Transverse colon (tissue), 4 donors: ENCODE measurements at regions not wholly inside any gene's neighbourhood (a gene's known extent, or its start where the extent isn't known, plus 50 kb on each side); places are given as distances from the start of the nearest gene placed in this dataset.

Source experiments
- DNase-seq: peaks from one replicate; pipeline ENCODE4 v3.0.0-alpha.2; 2019
- H3K27ac ChIP-seq, 4 donors: fragments of 200-600 bp; sonication (generic); 2 replicates each; pipeline ENCODE4 v1.5.1; 2016 to 2018; ENCODE audit warnings: inconsistent platforms in 4 of 4
- H3K27me3 ChIP-seq: fragments of 200-600 bp; sonication (generic); 2 replicates; pipeline ENCODE4 v1.5.1; 2017; ENCODE audit warnings: inconsistent platforms
- H3K36me3 ChIP-seq, 4 donors: fragments of 200-600 bp; sonication (generic); 2 replicates each; pipeline ENCODE4 v1.5.1; 2017 to 2019; ENCODE audit warnings: inconsistent platforms in 4 of 4
- H3K4me1 ChIP-seq, 4 donors: fragments of 200-600 bp; sonication (generic); 2 replicates each; pipeline ENCODE4 v1.5.1; 2017 to 2020; ENCODE audit warnings: inconsistent platforms in 4 of 4
- H3K4me3 ChIP-seq, 4 donors: fragments of 200-600 bp; sonication (generic); 1 replicate in 1 of 4; 2 replicates in 3 of 4; pipeline versions ENCODE4 v1.5.1 to v1.6.1; 2017 to 2019; ENCODE audit warnings: inconsistent platforms in 4 of 4
- H3K9me3 ChIP-seq, 2 donors: fragments of 200-600 bp; sonication (generic); 2 replicates each; pipeline ENCODE4 v1.5.1; 2017 to 2019; ENCODE audit warnings: inconsistent platforms in 2 of 2
- EP300 ChIP-seq: sonication (generic); formaldehyde crosslinking; IDR thresholded peaks from one replicate; pipeline ENCODE4 v1.6.1; 2017; ENCODE audit warnings: antibody characterized with exemption, low read depth
- POLR2A ChIP-seq: fragments of 450-650 bp; IDR thresholded peaks from one replicate; pipeline ENCODE4 v1.6.1; 2016; ENCODE audit warnings: antibody characterized with exemption, mild to moderate bottlenecking, moderate library complexity
- POLR2AphosphoS5 ChIP-seq, 3 donors: sonication (generic); formaldehyde crosslinking; IDR thresholded peaks; one replicate each; pipeline ENCODE4 v1.6.1; 2016; ENCODE audit warnings: antibody characterized with exemption in 3 of 3
- WGBS, 2 donors: methylation state at CpG; one replicate each; pipeline ENCODE4 v1.1.5; 2018; ENCODE audit warnings: low coverage in 1 of 2; 5-methylcytosine and 5-hydroxymethylcytosine counted together
- in situ Hi-C, 4 donors: fragments of 200-750 bp; cut with MboI; loops; one replicate each; pipeline versions ENCODE4 v1.15.0 to v1.15.1; 2017; ENCODE audit warnings: low sequenced_read_pairs in 3 of 4, low pct_ligation_motif_present in 1 of 4, low pct_unique_long_range_greater_than_20kb in 1 of 4
- intact Hi-C: fragments of 100-400 bp; cut with DNase I; formaldehyde crosslinking; loops from one replicate; pipeline ENCODE4 v1.15.1; 2023; ENCODE audit warnings: low total_unique reads
- TF ChIP-seq, protein P1 (sequence below), 5 experiments: fragments of 200-600 bp in 3 of 5; fragments of 450-650 bp in 2 of 5; sonication (generic) in 3 of 5; IDR thresholded peaks; 1 replicate in 2 of 5; 2 replicates in 3 of 5; pipeline ENCODE4 v1.5.1; 2016 to 2017; ENCODE audit warnings: antibody characterized with exemption in 5 of 5, inconsistent platforms in 3 of 5, mild to moderate bottlenecking in 2 of 5, moderate library complexity in 1 of 5

DNA sequence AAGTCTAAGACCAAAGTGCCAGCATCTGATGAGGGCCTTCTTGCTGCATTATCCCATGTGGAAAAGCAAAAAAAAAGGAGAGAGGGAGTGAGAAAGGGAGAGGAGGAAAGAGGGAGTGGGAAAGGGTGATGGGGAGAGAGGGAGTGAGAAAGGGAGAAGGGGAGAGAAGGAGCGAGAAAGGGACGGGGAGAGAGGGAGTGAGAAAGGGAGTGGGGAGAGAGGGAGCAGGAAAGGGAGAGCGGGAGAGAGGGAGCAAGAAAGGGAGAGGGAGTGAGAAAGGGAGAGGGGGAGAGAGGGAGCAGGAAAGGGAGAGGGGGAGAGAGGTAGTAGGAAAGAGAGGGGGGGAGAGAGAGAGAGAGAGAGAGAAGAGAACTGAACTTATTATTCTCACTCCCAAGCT lies 241.1 kb upstream of the RIMS1 start:
- Histone ChIP-seq H3K36me3 (no peaks in the 10 kb centered on the region), H3K27ac (no peak overlapping the region), H3K27me3 (no peaks in the 10 kb centered on the region), H3K4me1 (no peaks in the 10 kb centered on the region), H3K4me3 (no peak overlapping the region), H3K9me3 (no peaks in the 10 kb centered on the region)
- WGBS, 2 donors, result 94 to 98% methylated on average over 3 of the region's 3 CpGs
- intact Hi-C loops (no loop called here), in situ Hi-C loops (no loop called here)
- no peak for DNase-seq
- TF ChIP-seq, protein P1, sequence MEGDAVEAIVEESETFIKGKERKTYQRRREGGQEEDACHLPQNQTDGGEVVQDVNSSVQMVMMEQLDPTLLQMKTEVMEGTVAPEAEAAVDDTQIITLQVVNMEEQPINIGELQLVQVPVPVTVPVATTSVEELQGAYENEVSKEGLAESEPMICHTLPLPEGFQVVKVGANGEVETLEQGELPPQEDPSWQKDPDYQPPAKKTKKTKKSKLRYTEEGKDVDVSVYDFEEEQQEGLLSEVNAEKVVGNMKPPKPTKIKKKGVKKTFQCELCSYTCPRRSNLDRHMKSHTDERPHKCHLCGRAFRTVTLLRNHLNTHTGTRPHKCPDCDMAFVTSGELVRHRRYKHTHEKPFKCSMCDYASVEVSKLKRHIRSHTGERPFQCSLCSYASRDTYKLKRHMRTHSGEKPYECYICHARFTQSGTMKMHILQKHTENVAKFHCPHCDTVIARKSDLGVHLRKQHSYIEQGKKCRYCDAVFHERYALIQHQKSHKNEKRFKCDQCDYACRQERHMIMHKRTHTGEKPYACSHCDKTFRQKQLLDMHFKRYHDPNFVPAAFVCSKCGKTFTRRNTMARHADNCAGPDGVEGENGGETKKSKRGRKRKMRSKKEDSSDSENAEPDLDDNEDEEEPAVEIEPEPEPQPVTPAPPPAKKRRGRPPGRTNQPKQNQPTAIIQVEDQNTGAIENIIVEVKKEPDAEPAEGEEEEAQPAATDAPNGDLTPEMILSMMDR (IDR thresholded peaks at IDR 0.05), result no peak
- TF ChIP-seq POLR2A (no peak), EP300 (no peak), POLR2AphosphoS5 (IDR thresholded peaks at IDR 0.05) (no peak)

DNA sequence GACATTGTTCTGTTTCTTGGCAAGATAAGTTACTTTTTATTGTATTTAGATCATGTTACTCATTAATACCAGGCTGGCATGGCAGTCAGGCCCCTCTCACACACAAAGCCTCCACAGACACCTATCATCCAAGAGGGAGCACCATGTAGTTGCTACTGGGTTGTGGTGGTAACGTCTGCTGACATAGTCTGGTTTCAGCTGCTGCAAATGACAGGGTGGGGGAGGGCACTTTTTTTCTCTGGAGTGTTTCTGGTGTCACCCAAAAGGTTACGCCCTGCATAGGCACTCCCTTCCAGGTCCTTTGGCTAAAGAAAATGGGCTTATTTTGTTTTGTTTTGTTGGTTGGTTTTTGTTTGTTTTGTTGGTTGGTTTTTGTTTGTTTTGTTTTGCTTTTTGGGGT lies 236.4 kb upstream of the RIMS1 start:
- no peak overlapping the region for H3K27ac ChIP-seq
- H3K36me3 ChIP-seq, result no peaks in the 10 kb centered on the region
- TF ChIP-seq POLR2A, result no peak
- no peak for TF ChIP-seq EP300
- no peak for TF ChIP-seq POLR2AphosphoS5 (IDR thresholded peaks at IDR 0.05)
- TF ChIP-seq, protein P1 (IDR thresholded peaks at IDR 0.05), result no peak
- DNase-seq, result no peak
- intact Hi-C loops, result no loop called here
- in situ Hi-C loops, result no loop called here
- H3K4me3 ChIP-seq, result no peak overlapping the region
- H3K4me1 ChIP-seq, result no peaks in the 10 kb centered on the region
- H3K27me3 ChIP-seq, result no peaks in the 10 kb centered on the region
- H3K9me3 ChIP-seq, result no peaks in the 10 kb centered on the region
- 56% methylated on average over 2 of the region's 2 CpGs; no CpG with 5 or more reads in 1 of the 2 donors for WGBS, 2 donors

DNA sequence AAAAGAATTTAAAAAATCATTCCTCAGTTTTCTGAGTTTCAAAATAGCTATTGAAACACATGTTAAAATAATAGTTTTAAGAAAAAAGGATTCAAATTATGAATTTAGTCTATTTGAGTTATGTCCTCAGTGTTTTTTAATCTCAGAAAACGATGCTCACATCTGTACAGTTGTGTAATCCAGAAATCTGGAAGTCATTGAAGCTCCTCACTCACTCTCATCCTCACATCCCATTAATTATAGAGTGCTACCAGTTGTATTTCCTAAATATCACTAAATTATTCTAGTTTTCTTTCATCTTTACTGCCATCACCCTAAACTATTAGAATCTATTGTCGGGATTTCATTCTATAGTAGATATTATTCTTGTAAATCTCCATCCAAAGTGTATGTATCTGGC lies 234.7 kb upstream of the RIMS1 start:
- 66 to 74% methylated on average over 2 of the region's 2 CpGs for WGBS, 2 donors
- H3K4me3 ChIP-seq, result no peak overlapping the region
- DNase-seq, result no peak
- H3K36me3 ChIP-seq, result no peaks in the 10 kb centered on the region
- H3K9me3 ChIP-seq, result no peaks in the 10 kb centered on the region
- H3K27ac ChIP-seq, result no peak overlapping the region
- TF ChIP-seq EP300, result no peak
- no peaks in the 10 kb centered on the region for H3K27me3 ChIP-seq
- intact Hi-C loops, result no loop called here
- H3K4me1 ChIP-seq, result no peaks in the 10 kb centered on the region
- in situ Hi-C loops, result no loop called here

DNA sequence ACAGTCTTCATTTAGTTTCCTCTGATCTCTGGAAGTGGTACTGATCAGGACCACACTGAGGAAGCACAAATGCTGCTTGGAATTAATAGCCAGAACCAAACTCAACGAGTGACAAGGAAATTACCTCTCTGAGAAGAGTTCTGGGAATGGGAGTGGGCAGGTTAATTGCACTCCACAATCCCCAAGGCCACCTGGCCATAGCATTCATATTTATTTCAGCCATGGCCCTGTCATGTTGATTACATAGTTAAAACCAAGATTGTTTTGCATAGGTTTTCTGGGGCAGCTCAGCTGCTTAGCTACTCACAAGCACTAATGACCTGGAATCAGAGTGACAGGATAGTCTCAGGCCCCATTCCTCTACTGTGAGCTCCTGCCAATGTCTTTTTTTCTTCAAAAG lies 230.2 kb upstream of the RIMS1 start:
- TF ChIP-seq, protein P1 (IDR thresholded peaks at IDR 0.05), result no peak
- TF ChIP-seq EP300 (no peak), POLR2AphosphoS5 (IDR thresholded peaks at IDR 0.05) (no peak), POLR2A (no peak)
- H3K4me1 ChIP-seq, result no peaks in the 10 kb centered on the region
- in situ Hi-C loops (no loop called here), intact Hi-C loops (no loop called here)
- H3K9me3 ChIP-seq, result no peaks in the 10 kb centered on the region
- DNase-seq, result no peak
- H3K36me3 ChIP-seq, result no peaks in the 10 kb centered on the region
- H3K27ac ChIP-seq, result no peak overlapping the region
- H3K4me3 ChIP-seq, result no peak overlapping the region
- H3K27me3 ChIP-seq, result no peaks in the 10 kb centered on the region
- 17 to 25% methylated on average over 1 of the region's 1 CpG for whole genome bisulfite sequencing, 2 donors

DNA sequence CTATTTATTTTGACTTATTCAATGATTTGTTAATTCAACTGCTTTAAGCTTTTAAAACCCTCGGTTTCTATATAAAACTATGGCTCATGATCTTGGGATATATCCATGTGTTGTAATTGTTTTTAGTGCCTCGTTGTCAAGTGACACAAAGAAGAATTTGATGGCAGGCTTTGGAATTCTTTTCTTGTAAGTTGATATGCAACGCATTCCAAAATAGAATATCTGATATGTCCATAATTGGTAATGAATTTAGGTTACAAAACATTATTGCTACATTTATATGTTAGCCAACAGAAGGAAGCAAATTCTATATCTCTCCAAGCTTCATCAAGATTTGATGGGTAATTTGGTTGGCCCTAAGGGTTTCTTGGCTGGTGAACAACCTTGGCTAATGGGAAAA lies 220.4 kb upstream of the RIMS1 start:
- 49 to 71% methylated on average over 3 of the region's 3 CpGs for WGBS, 2 donors
- Histone ChIP-seq H3K27ac (no peak overlapping the region), H3K4me3 (no peak overlapping the region), H3K4me1 (no peaks in the 10 kb centered on the region), H3K36me3 (no peaks in the 10 kb centered on the region), H3K27me3 (no peaks in the 10 kb centered on the region), H3K9me3 (no peaks in the 10 kb centered on the region)
- in situ Hi-C loops, result no loop called here
- no peak for TF ChIP-seq POLR2A
- TF ChIP-seq, protein P1 (IDR thresholded peaks at IDR 0.05), result no peak
- intact Hi-C loops, result no loop called here
- DNase-seq, result no peak
